ENCODE measurements at regions not wholly inside any gene's neighbourhood (a gene's known extent, or its start where the extent isn't known, plus 50 kb on each side); places are given as distances from the start of the nearest gene placed in this dataset.

GRCh38 chr9:99531313-99531712 lies 290.4 kb upstream of the NR4A3 start:
- TF ChIP-seq FOXP1 (CRISPR knock-in tag; IDR thresholded peaks at IDR 0.05; ENCODE audit: borderline replicate concordance) (no peak), CTCF (IDR thresholded peaks at IDR 0.05) (no peak), ZNF263 (CRISPR knock-in tag; IDR thresholded peaks at IDR 0.05; ENCODE audit: low read depth) (no peak), FOXP4 (CRISPR knock-in tag; IDR thresholded peaks at IDR 0.05) (no peak), ZNF121 (CRISPR knock-in tag; IDR thresholded peaks at IDR 0.05) (no peak), AR (CRISPR knock-in tag; IDR thresholded peaks at IDR 0.05) (no peak), CREM (CRISPR knock-in tag; IDR thresholded peaks at IDR 0.05) (no peak), ZNF416 (CRISPR knock-in tag; IDR thresholded peaks at IDR 0.05) (no peak), ATF6 (CRISPR knock-in tag; IDR thresholded peaks at IDR 0.05) (no peak)

All from WTC11 (cell line).